Neuronal stem cell (in vitro differentiated cells): ENCODE measurements at regions not wholly inside any gene's neighbourhood (a gene's known extent, or its start where the extent isn't known, plus 50 kb on each side); places are given as distances from the start of the nearest gene placed in this dataset.

Source experiments
- DNase-seq: peaks from one replicate; pipeline ENCODE4 v3.0.0-alpha.2; 2013; ENCODE audit warnings: low spot score
- H2AFZ ChIP-seq: one replicate; pipeline ENCODE4 v1.6.1; 2013; ENCODE audit warnings: mild to moderate bottlenecking, low read length, inconsistent platforms
- H2AK5ac ChIP-seq: 2 replicates; pipeline ENCODE4 v1.6.1; 2013; ENCODE audit warnings: low read depth, mild to moderate bottlenecking, inconsistent platforms, low read length, moderate library complexity, mixed read lengths
- H2BK120ac ChIP-seq: 2 replicates; pipeline ENCODE4 v1.6.1; 2013; ENCODE audit warnings: low read depth, mild to moderate bottlenecking, inconsistent platforms, low read length, moderate library complexity, mixed read lengths
- H2BK12ac ChIP-seq: one replicate; pipeline ENCODE4 v1.6.1; 2013; ENCODE audit warnings: low read length, inconsistent platforms
- H2BK15ac ChIP-seq: 2 replicates; pipeline ENCODE4 v1.6.1; 2013; ENCODE audit warnings: mild to moderate bottlenecking, low read length, inconsistent platforms, mixed read lengths
- H2BK5ac ChIP-seq: one replicate; pipeline ENCODE4 v1.6.1; 2013; ENCODE audit warnings: inconsistent platforms, mild to moderate bottlenecking, low read length, moderate library complexity
- H3K14ac ChIP-seq: one replicate; pipeline ENCODE4 v1.6.1; 2013; ENCODE audit warnings: low read length, inconsistent platforms
- H3K18ac ChIP-seq: 2 replicates; pipeline ENCODE4 v1.6.1; 2013; ENCODE audit warnings: low read length, inconsistent platforms
- H3K23ac ChIP-seq: 2 replicates; pipeline ENCODE4 v1.6.1; 2013; ENCODE audit warnings: low read depth, mild to moderate bottlenecking, mixed read lengths, low read length, inconsistent platforms; ENCODE audit not compliant: poor library complexity
- H3K27ac ChIP-seq: replicated peaks from 3 replicates; pipeline ENCODE4 v1.5.1; 2013; ENCODE audit warnings: low read length, inconsistent platforms
- H3K27me3 ChIP-seq, 3 experiments: 2 replicates each; pipeline ENCODE4 v1.6.1; 2013; ENCODE audit warnings: low read length in 3 of 3, mild to moderate bottlenecking in 2 of 3, inconsistent platforms in 1 of 3, low read depth in 1 of 3, mixed read lengths in 1 of 3, moderate library complexity in 1 of 3; ENCODE audit not compliant: control insufficient read depth in 3 of 3, insufficient read depth in 3 of 3
- H3K36me3 ChIP-seq, 2 donors: replicated peaks in 1 of 2; 2 replicates each; pipeline ENCODE4 v1.6.1; 2013; ENCODE audit warnings: low read length in 2 of 2; ENCODE audit not compliant: control insufficient read depth in 2 of 2, insufficient read depth in 2 of 2
- H3K4ac ChIP-seq: 2 replicates; pipeline ENCODE4 v1.6.1; 2013; ENCODE audit warnings: inconsistent platforms, mild to moderate bottlenecking, low read length, moderate library complexity
- H3K4me1 ChIP-seq, 2 donors: 1 replicate in 1 of 2; 2 replicates in 1 of 2; pipeline ENCODE4 v1.6.1; 2013; ENCODE audit warnings: low read length in 2 of 2, low read depth in 1 of 2; ENCODE audit not compliant: control insufficient read depth in 2 of 2, insufficient read depth in 1 of 2
- H3K4me2 ChIP-seq: one replicate; pipeline ENCODE4 v1.6.1; 2013; ENCODE audit warnings: mild to moderate bottlenecking, low read length, inconsistent platforms; ENCODE audit not compliant: insufficient read depth, poor library complexity, severe bottlenecking
- H3K4me3 ChIP-seq, 2 donors: 2 replicates each; pipeline ENCODE4 v1.5.1; 2013; ENCODE audit warnings: low read length in 2 of 2, mild to moderate bottlenecking in 2 of 2, inconsistent platforms in 1 of 2, moderate library complexity in 1 of 2
- H3K79me1 ChIP-seq: one replicate; pipeline ENCODE4 v1.6.1; 2013; ENCODE audit warnings: low read depth, mild to moderate bottlenecking, inconsistent platforms, low read length, moderate library complexity
- H3K9ac ChIP-seq: one replicate; pipeline ENCODE4 v1.6.1; 2013; ENCODE audit warnings: mild to moderate bottlenecking, low read depth, low read length, inconsistent platforms; ENCODE audit not compliant: poor library complexity
- H3K9me3 ChIP-seq, 2 donors: replicated peaks in 1 of 2; 2 replicates each; pipeline versions ENCODE3 to v1.6.1; 2013; ENCODE audit warnings: low read length in 2 of 2, mild to moderate bottlenecking in 2 of 2, inconsistent platforms in 1 of 2, low read depth in 1 of 2, mixed read lengths in 1 of 2, moderate library complexity in 1 of 2; ENCODE audit not compliant: control insufficient read depth in 2 of 2, insufficient read depth in 1 of 2
- H4K8ac ChIP-seq: one replicate; pipeline ENCODE4 v1.6.1; 2013; ENCODE audit warnings: low read depth, mild to moderate bottlenecking, inconsistent platforms, low read length, moderate library complexity
- H4K91ac ChIP-seq: one replicate; pipeline ENCODE4 v1.6.1; 2013; ENCODE audit warnings: low read length, low read depth, mild to moderate bottlenecking, inconsistent platforms; ENCODE audit not compliant: poor library complexity
- WGBS, 2 donors: extraction: QIAGEN DNeasy Blood & Tissue Kit; methylation state at CpG; one replicate each; pipeline ENCODE4 v1.1.7; 2013; ENCODE audit warnings: missing lambda C conversion rate in 2 of 2, mixed read lengths in 1 of 2; ENCODE audit not compliant: insufficient read length in 2 of 2, insufficient replicate concordance in 1 of 2; ENCODE audit errors: extremely low coverage in 2 of 2; 5-methylcytosine and 5-hydroxymethylcytosine counted together

- no peak overlapping the region for H2AK5ac ChIP-seq
- H3K4ac ChIP-seq, result no peak overlapping the region
- no peak overlapping the region for H2BK15ac ChIP-seq
- peaks cover 0 to 3% of the 10 kb centered on the region in 2 donors for H3K9me3 ChIP-seq
- no CpG with 5 or more reads among the region's 10 CpGs for WGBS, 2 donors
- H2BK120ac ChIP-seq, result no peak overlapping the region
- H3K4me3 ChIP-seq, result no peak overlapping the region
- no peaks in the 10 kb centered on the region for H3K27me3 ChIP-seq
- H3K18ac ChIP-seq, result no peak overlapping the region
- no peak overlapping the region for H2BK12ac ChIP-seq
- no peak overlapping the region for H3K23ac ChIP-seq
- no peaks in the 10 kb centered on the region for H3K36me3 ChIP-seq
- no peak overlapping the region for H3K14ac ChIP-seq
- peaks cover 6% of the 10 kb centered on the region in 2 donors for H3K4me1 ChIP-seq
- no peak overlapping the region for H4K91ac ChIP-seq
- no peaks in the 10 kb centered on the region for H3K79me1 ChIP-seq
- no peak overlapping the region for H3K9ac ChIP-seq
- H2AFZ ChIP-seq, result no peak overlapping the region
- DNase-seq, result no peak
- no peak overlapping the region for H4K8ac ChIP-seq
- H2BK5ac ChIP-seq, result no peak overlapping the region
- no peak overlapping the region for H3K27ac ChIP-seq
- H3K4me2 ChIP-seq, result no peak overlapping the region
Measured at GRCh38 chr5:167696558-167697314, 594.7 kb upstream of the WWC1 start.

GRCh38 chr5:167699432-167699831 is 592.0 kb upstream of the WWC1 start:
- Histone ChIP-seq H3K4me1 (peaks cover 6% of the 10 kb centered on the region in 2 donors), H3K23ac (no peak overlapping the region), H2BK5ac (no peak overlapping the region), H3K4ac (no peak overlapping the region), H2AFZ (peak overlapping the region; percentile 13), H2BK120ac (no peak overlapping the region), H2BK15ac (no peak overlapping the region), H3K36me3 (no peaks in the 10 kb centered on the region), H3K14ac (no peak overlapping the region), H3K18ac (no peak overlapping the region), H2AK5ac (no peak overlapping the region), H4K8ac (no peak overlapping the region), H3K9ac (no peak overlapping the region), H3K9me3 (peaks cover 0 to 3% of the 10 kb centered on the region in 2 donors), H4K91ac (no peak overlapping the region), H3K27me3 (no peaks in the 10 kb centered on the region), H3K4me2 (no peak overlapping the region), H3K27ac (no peak overlapping the region), H2BK12ac (no peak overlapping the region), H3K79me1 (no peaks in the 10 kb centered on the region), H3K4me3 (no peak overlapping the region)
- WGBS, 2 donors, result no CpG with 5 or more reads among the region's 1 CpG
- peak; percentile 67 for DNase-seq

- Histone ChIP-seq H3K4me1 (peaks cover 6% of the 10 kb centered on the region in 2 donors), H2BK120ac (no peak overlapping the region), H3K23ac (no peak overlapping the region), H3K14ac (no peak overlapping the region), H3K36me3 (no peaks in the 10 kb centered on the region), H2BK12ac (no peak overlapping the region), H2AFZ (no peak overlapping the region), H3K27ac (no peak overlapping the region), H2AK5ac (no peak overlapping the region), H3K4ac (no peak overlapping the region), H3K27me3 (no peaks in the 10 kb centered on the region), H4K91ac (no peak overlapping the region), H3K9ac (no peak overlapping the region), H3K4me2 (no peak overlapping the region), H3K18ac (no peak overlapping the region), H3K79me1 (no peaks in the 10 kb centered on the region), H3K4me3 (no peak overlapping the region), H3K9me3 (no peaks in the 10 kb centered on the region), H2BK15ac (no peak overlapping the region), H4K8ac (no peak overlapping the region), H2BK5ac (no peak overlapping the region)
- no peak for DNase-seq
- WGBS, 2 donors, result no CpG with 5 or more reads among the region's 1 CpG
Measured at GRCh38 chr5:167701051-167701450, 590.4 kb upstream of the WWC1 start.

- H3K36me3 ChIP-seq, result no peaks in the 10 kb centered on the region
- H3K4me1 ChIP-seq, result peaks cover 6% of the 10 kb centered on the region in 2 donors
- no peak overlapping the region for H3K4me2 ChIP-seq
- H3K79me1 ChIP-seq, result no peaks in the 10 kb centered on the region
- no peak overlapping the region for H2BK120ac ChIP-seq
- H2AK5ac ChIP-seq, result no peak overlapping the region
- no peak overlapping the region for H3K14ac ChIP-seq
- H4K8ac ChIP-seq, result no peak overlapping the region
- H3K18ac ChIP-seq, result no peak overlapping the region
- no peak overlapping the region for H3K27ac ChIP-seq
- DNase-seq, result no peak
- no peak overlapping the region for H3K4ac ChIP-seq
- H2AFZ ChIP-seq, result no peak overlapping the region
- WGBS, 2 donors, result no CpG with 5 or more reads among the region's 2 CpGs
- no peak overlapping the region for H2BK12ac ChIP-seq
- H2BK15ac ChIP-seq, result no peak overlapping the region
- no peaks in the 10 kb centered on the region for H3K9me3 ChIP-seq
- no peak overlapping the region for H4K91ac ChIP-seq
- H3K4me3 ChIP-seq, result no peak overlapping the region
- no peaks in the 10 kb centered on the region for H3K27me3 ChIP-seq
- H2BK5ac ChIP-seq, result no peak overlapping the region
- H3K23ac ChIP-seq, result no peak overlapping the region
- no peak overlapping the region for H3K9ac ChIP-seq
Measured at GRCh38 chr5:167702014-167702413, 589.4 kb upstream of the WWC1 start.
